ENCODE measurements at regions not wholly inside any gene's neighbourhood (a gene's known extent, or its start where the extent isn't known, plus 50 kb on each side); places are given as distances from the start of the nearest gene placed in this dataset.

DNA sequence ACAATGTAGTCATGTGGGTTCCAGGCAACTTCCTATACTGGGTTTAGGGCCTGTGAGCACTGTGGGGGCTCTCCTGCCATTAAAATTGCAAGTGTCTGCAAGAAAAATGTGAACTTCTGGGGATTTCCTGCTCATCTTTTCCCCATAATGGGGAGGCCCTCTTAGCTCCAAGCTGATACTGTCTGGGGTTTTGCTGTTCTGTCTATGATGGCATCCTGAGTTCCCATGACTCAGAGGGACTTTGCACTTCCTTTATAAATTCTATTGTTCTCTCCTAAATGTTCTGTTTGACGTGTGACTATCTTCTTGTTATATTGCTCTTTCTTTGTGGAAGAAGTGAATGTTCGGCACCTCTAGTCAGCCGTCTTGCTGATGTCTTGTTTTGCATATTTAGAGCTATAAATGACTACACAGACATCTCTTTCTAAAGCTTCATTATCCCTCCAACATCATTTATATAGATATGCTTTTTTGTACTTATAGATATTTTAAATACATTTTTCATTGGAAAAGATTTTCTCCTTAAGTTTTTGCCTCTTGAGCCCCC is 465.8 kb downstream of the NAF1 start:
- TF ChIP-seq, protein P1, sequence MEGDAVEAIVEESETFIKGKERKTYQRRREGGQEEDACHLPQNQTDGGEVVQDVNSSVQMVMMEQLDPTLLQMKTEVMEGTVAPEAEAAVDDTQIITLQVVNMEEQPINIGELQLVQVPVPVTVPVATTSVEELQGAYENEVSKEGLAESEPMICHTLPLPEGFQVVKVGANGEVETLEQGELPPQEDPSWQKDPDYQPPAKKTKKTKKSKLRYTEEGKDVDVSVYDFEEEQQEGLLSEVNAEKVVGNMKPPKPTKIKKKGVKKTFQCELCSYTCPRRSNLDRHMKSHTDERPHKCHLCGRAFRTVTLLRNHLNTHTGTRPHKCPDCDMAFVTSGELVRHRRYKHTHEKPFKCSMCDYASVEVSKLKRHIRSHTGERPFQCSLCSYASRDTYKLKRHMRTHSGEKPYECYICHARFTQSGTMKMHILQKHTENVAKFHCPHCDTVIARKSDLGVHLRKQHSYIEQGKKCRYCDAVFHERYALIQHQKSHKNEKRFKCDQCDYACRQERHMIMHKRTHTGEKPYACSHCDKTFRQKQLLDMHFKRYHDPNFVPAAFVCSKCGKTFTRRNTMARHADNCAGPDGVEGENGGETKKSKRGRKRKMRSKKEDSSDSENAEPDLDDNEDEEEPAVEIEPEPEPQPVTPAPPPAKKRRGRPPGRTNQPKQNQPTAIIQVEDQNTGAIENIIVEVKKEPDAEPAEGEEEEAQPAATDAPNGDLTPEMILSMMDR (IDR thresholded peaks at IDR 0.05): no peak
- TF ChIP-seq POLR2AphosphoS5 (IDR thresholded peaks at IDR 0.05): no peak
- no peak for TF ChIP-seq POLR2A (IDR thresholded peaks at IDR 0.05)
